ENCODE measurements at regions not wholly inside any gene's neighbourhood (a gene's known extent, or its start where the extent isn't known, plus 50 kb on each side); places are given as distances from the start of the nearest gene placed in this dataset.
"Not testable (repeated sequence)": the region's sequence is repeated elsewhere in the genome, so short reads cannot be mapped to it uniquely, and the experiment has no call there.

GRCh38 chr5:113652161-113652560, 138.7 kb downstream of the YTHDC2 start:
- no peak for DNase-seq (ENCODE audit: low read depth in 2 of 2)

GRCh38 chr5:113654828-113655227, 141.3 kb downstream of the YTHDC2 start:
- DNase-seq (ENCODE audit: low read depth in 2 of 2) = no peak

- DNase-seq (ENCODE audit: low read depth in 2 of 2) = no peak
Observed at GRCh38 chr5:113660206-113660605, 146.7 kb downstream of the YTHDC2 start.

- no peak for DNase-seq (ENCODE audit: low read depth in 2 of 2)
Observed at GRCh38 chr5:113660706-113661250, 147.3 kb downstream of the YTHDC2 start.

DNA sequence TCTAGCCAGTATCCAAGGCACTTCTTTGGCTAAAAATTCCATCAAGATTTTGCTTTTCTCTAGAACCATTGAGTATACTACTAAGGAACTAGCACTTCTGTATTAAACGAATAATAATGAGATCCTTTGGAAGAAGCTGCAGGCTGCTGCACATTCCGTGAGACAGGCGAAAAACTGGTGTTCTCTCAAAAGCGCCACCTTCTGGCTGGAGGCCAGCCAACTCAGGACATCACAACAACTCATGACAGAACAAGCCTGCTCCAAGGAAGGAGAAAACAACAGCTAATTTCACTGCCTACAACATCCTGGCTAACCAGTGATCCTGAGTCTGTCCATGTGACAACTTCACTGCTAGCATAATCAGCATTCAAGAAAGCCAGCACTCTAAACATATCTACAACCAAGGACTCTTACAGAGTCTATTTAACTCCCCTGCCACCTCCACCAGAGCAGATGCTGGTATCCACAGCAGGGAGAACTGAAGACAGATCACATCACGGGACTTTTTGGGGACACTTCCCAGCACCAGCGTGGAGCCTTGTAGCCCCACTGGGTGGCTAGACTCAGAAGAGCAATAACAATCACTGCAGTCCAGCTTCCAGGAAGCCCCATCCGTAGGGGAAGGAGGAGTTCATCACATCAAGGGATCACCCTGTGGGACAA, 150.5 kb downstream of the YTHDC2 start:
- DNase-seq (ENCODE audit: low read depth in 2 of 2) = peak in 1 of 2 donors; percentile 15

DNA sequence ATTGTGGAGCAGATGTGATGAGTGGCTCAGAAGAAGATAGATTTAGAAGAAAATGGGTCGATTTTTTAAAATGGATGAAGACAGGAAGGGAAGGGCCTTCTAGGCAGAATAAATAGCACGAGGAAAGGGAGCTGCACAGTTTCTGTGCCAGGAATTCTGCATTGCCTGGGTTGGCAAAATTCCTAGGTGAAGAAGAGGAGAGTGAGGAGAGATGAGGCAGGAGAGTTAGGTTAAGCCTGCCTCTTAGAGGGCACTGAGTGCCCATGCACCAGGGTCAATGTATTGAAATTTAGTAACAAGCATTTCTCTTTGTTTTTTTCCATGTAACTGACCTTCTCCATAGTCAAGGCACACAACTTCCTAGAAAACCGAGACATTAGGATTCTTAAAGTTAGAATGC, 159.5 kb downstream of the YTHDC2 start:
- DNase-seq (ENCODE audit: low read depth in 2 of 2) = no peak

GRCh38 chr5:113675166-113675565, 161.7 kb downstream of the YTHDC2 start:
- no peak for DNase-seq (ENCODE audit: low read depth in 2 of 2)

DNA sequence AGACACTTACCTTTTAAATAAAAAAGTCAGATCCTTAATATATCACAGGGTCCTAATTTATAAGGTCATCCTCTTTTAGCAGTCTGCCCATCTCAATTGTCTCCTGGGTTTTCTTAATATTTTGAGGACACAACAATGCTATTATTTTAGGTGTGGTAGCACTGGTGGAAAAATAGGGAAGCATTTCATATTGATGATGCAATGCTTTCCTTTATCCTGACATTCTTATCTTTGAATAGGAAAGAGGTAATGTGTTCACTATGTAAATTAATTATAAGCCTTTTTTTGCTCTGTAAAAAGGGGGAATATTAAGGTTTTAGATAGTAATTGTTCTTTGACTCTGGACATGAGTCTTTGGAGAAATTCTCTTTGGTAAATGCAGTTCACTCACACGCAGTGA, 164.7 kb downstream of the YTHDC2 start:
- no peak for DNase-seq (ENCODE audit: low read depth in 2 of 2)

GRCh38 chr5:113678924-113679575, 165.6 kb downstream of the YTHDC2 start:
- no peak for DNase-seq (ENCODE audit: low read depth in 2 of 2)

DNA sequence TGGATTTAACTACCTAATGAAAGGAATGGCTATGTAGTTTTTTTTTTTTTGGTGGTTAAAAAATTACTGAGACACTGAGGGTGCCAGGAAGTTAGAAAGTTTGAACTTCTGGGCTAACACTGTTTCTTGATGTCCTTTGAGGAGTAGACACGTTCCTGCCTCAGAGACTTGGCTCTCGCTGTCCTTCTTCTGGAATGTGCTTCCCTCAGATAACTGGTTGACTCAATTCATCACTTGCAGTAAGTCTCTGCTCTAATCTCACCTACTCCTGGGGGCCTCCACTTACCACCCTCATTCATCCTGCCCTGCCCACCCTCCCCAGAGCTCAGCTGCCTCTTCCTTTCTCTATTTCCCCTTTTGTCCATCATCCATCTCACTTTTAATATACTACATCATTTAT, 167.0 kb downstream of the YTHDC2 start:
- DNase-seq (ENCODE audit: low read depth in 2 of 2) = no peak

DNA sequence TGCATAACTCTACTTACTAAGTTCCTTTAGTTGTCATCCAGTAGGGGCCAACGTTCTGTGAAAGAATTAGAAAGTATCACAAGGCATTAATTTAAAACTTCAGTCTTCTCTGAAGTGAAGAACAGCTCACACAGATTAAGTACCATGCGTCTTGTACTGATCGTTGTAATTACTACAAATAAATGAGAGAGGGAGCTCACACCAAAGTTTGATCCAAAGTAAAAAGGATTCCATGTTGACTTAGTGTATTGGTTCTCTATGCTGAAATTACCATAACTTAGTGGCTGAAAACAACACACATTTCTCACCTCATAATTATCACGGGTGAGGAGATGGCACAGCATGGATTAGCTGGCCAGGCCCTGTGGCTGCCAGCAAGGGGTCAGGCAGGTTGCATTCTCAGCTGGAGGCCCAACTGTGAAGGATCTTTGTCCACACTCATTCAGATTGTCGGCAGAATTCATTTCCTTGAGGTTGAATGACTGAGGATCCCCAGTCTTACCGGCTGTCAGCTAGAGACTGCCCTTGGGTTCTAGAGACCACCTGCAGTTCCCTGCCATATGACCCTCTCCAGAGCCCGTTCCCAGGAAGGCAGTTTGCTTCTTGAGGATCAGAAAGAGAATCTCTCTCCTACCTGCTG, 169.1 kb downstream of the YTHDC2 start:
- no peak for DNase-seq (ENCODE audit: low read depth in 2 of 2)

DNA sequence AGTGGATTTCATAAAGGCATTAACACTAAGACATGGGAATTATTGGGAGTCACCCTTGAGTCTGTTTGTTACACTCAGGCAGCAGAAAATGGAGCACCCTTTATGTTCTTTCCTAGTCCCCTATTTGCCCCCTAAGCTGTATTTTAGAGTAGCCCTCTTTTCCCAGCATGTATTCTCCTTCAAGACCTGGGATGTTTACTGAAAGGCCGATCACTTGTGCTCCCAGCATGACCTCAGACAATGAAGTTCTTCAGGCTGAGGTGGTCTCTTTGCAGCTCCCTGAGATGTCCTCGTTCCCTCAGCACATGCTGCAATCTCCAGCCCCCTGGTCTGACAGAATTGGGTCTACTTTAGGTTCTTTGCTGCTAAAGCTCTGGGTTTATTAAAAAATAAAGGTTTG, 169.7 kb downstream of the YTHDC2 start:
- DNase-seq (ENCODE audit: low read depth in 2 of 2) = no peak

- DNase-seq (ENCODE audit: low read depth in 2 of 2) = no peak
Observed at GRCh38 chr5:113686599-113686998, 173.1 kb downstream of the YTHDC2 start.

DNA sequence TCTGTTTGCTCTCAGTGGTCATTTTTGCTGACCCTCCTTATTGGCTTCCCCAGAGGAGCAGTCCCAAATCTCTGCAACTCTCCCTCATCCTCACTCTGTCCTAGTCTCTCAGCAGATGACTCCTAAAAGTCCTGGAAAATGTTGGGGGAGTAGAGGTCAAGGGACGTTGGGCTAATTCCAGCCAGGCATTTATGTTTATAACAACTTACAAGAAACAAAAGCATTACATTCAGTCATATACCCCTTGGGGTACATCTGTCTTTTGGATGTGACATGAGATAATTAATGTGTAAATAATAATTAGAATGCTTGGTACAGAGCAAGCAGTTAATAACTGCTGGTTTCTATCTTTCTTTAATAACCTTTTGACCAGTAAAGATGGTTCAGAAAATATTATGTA, 176.2 kb downstream of the YTHDC2 start:
- no peak for DNase-seq (ENCODE audit: low read depth in 2 of 2)

DNA sequence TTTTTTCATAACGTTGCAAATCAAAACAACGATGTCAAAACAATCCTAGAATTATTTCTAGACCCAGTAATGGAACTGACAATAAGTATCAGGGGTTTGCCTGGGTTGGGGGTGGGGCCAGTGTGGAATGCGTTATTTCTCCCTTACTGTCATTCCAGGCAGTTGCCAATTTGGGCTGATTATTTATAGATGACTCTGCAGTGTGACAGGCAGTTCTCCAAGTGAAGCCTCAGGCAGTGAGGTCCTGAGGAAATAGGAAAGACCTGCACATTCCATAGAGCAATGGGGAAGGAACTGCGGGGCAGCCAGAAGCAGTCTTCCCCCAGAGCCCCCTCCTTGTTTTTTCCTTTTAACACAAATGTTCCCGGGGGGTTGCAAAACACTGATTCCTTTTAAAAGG, 179.0 kb downstream of the YTHDC2 start:
- DNase-seq (ENCODE audit: low read depth in 2 of 2) = no peak

- DNase-seq (ENCODE audit: low read depth in 2 of 2) = no peak
Observed at GRCh38 chr5:113692891-113693457, 179.5 kb downstream of the YTHDC2 start.

DNA sequence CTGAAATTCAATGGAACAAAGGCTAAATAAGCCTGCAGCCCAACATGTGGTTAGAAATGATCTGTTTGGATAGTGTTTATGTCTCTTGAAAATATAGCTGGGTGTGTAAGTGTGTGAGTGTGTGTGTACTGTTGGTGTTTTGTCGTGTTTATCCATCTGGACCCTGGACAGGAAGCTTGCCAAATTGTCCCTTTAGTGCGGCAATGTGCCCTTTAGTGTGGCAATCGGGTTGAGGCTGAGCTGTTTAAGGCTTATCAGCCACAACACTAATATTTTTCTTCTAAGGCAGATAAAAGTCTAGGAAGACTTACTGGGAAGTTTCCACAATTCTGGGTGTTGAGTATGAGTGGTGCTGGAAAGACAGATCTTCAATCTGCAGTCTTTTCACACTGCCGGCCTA, 180.2 kb downstream of the YTHDC2 start:
- DNase-seq (ENCODE audit: low read depth in 2 of 2) = no peak

DNA sequence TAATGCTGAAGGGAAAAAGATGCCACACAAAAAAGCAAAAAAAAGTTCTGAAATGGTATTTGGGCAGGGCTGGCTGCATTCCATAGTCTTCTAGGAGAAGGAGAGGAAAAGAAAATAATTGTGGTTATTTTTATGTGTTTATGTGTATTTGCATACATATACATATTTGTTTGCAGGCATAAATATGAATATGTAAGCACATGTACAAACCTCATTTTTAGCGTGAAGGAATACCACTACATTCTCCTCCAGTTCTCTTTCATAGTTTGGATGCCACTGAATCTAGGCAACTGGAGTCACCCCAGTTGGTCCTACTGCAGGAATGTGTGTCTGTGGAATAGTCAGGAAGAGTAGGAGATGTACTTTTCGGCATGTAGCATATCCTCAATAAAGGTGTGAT, 181.1 kb downstream of the YTHDC2 start:
- no peak for DNase-seq (ENCODE audit: low read depth in 2 of 2)

GRCh38 chr5:113703266-113703665, 189.8 kb downstream of the YTHDC2 start:
- DNase-seq (ENCODE audit: low read depth in 2 of 2) = no peak

DNA sequence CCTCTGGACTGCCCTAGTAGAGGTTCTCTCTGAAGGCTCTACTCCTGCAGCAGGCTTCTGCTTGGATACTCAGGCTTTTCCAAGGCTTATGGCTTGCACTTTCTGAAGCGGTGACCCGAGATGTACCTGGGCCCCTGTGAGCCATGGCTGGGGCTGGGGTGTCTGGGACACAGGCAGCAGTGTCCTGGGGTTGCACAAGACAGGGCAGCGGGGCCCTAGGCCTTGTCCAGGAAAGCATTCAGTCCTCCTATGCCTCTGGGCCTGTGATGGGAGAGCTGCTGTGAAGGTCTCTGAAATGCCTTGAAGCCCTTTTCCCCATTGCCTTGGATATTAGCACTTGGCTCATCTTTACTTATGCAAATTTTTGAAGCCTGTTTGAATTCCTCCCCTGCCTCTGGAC, 192.2 kb downstream of the YTHDC2 start:
- no peak for DNase-seq (ENCODE audit: low read depth in 2 of 2)

DNA sequence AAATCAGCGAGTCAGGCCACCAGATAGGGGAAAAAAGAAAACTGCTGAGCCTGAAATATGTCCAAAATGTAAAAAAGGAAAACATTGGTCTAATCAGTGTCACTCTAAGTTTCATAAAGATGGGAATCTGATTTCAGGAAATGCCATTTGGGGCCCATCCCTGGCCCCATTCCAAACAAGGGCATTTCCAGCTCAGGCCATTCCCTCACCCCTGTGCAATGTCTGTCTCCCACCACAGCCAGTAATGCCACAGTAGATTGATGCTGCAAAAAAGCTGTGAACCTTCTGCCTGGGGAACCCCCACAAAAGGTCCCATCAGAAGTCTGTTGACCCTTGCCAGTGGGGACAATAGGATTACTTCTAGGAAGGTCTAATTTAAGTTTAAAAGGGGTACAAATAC, 199.6 kb downstream of the YTHDC2 start:
- no peak for DNase-seq (ENCODE audit: low read depth in 2 of 2)

GRCh38 chr5:113715921-113716320, 202.4 kb downstream of the YTHDC2 start:
- DNase-seq (ENCODE audit: low read depth in 2 of 2) = not testable (repeated sequence)

DNA sequence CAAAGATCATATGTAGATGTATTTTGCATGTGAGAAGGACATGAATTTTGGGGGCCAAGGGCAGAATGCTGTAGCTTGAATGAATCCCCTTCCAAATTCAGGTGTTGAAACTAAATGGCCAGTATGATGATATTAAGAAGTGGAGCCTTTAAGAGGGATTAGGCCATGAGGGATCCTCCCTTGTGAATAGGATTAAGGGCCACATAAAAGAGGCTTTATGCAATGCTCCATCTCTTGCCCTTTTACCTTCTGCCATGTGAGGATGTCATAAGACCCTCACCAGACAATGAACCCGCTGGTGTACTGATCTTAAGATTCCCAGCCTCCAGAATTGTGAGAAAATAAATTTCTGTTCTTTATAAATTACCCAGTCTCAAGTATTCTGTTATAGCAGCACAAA, 206.1 kb downstream of the YTHDC2 start:
- DNase-seq (ENCODE audit: low read depth in 2 of 2) = no peak

Measured in activated CD4-positive, alpha-beta T cell treated with anti-CD3 and anti-CD28 coated beads for 24 hours (primary cell).